HG02981 (cell line): ENCODE measurements at regions not wholly inside any gene's neighbourhood (a gene's known extent, or its start where the extent isn't known, plus 50 kb on each side); places are given as distances from the start of the nearest gene placed in this dataset.
"Not testable (repeated sequence)": the region's sequence is repeated elsewhere in the genome, so short reads cannot be mapped to it uniquely, and the experiment has no call there.

Experiments used
- ATAC-seq: cut with Tn5 transposase; IDR thresholded peaks from one replicate; pipeline ENCODE4 v1.9.1; 2021; ENCODE audit warnings: mild to moderate bottlenecking, moderate library complexity; ENCODE audit not compliant: unreplicated experiment

GRCh38 chr6:144392536-144392935 lies 107.4 kb downstream of the UTRN start:
- no peak for ATAC-seq

DNA sequence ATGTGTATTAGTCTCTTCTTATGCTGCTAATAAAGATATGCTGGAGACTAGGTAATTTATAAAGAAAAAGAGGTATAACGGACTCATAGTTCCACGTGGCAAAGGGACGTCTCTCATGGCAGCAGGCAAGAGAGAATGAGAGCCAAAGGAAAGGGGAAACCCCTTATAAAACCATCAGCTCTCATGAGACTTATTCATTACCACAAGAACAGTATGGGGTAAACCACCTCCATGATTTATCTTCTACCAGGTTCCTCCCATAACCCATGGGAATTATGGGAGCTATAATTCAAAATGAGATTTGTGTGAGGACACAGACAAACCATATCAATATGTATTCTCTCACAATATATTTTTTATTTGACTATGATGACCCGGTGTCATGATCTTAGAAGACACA lies 109.1 kb downstream of the UTRN start:
- no peak for ATAC-seq

DNA sequence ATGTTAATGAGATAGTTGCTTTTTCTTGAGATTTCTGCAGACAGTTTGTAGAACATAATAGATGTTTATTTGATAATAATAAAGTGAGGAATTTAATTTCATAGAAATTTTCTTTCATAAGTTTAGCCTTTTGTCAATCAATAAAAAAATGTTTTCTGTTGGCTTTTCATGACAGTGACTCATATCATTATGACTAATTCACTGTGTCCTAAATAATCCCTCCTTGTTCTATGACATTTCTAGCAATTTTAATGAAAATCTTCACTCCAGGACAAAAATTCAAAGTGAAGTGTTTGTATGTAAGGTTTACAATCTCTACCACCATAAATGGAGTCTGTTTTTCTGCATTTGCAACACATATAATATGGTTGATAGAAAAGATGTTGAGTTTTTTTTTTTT lies 109.9 kb downstream of the UTRN start:
- ATAC-seq = no peak

- no peak for ATAC-seq
Measured at GRCh38 chr6:144395826-144396225, 110.7 kb downstream of the UTRN start.

DNA sequence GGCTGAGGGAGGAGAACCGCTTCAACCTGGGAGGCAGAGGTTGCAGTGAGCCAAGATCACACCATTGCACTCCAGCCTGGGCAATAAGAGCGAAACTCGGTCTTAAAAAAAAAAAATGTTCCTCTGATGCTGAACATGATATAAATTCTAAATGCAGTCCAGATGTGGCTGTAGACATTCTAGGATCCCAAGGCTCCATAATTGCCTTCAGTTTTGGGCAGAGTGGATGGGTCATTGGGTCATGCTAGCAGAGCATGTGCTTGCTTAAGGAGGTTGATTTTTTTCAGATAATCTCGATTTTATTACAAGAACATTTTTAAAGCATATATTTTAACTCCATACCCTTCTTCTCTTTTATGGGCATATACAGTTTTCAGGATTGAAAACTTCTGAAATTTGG lies 112.0 kb downstream of the UTRN start:
- ATAC-seq = no peak

DNA sequence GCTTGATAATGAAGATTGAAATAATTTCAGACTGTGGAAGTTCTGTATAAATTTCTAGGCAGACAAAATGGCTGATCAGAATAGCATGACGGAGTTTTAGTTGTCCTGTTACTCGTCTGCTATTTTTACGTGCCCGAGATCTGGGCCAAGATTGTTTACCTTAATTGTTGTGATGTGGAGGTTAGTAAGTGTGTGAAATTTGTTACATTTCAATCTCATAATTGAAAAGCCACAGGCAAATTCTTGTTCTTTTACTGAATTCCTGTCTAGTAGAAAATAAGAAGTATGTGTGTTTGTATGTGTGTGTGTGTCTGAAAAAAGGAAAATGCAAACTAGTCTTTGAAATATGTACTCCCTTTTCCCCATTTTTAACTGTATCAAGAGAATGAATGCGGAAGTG lies 115.2 kb downstream of the UTRN start:
- no peak for ATAC-seq

DNA sequence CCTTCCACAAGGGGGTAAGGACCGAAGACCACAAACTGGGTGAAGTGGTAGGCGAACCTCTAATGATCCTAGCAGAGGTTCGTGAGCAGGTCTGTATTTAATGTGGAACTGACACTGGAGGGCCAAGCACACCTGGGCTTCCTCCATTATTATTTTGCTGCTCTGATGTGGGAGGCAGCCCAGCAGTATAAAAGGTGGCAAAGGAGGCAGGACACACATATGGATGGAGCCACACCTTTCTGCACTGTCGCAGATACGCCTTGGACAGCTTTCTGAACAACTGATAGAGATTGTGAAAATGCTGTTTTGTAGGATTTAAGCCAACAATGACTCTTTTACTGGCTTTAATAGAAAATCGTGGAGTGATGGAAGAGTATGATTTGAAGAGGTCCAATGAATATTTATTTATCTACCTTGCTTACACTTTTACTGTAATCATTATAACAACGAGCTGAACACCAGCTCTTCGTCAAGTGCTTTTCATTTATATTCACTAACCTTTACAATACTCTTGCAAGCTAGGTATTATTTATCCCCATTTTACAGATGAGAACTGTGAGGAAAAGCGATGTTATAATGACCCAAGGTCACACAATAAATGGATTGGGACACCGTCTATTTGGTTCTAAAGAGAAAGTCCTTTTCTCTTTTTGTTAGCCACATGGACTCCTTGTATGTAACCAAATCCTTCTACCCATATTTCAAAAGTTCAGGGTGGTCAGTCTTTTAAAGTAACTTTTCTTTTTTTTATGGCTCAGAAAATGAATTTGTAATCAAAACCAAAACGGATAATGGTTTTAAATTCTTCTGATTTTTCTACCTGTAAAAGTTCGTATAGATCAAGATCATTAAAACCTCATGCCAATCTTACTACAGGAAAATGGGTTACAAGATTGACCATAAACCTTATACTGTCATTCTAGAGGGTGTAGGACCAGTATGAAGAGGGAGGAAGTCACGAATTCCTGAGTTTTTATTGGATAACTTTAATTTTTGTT lies 116.9 kb downstream of the UTRN start:
- ATAC-seq = no peak

DNA sequence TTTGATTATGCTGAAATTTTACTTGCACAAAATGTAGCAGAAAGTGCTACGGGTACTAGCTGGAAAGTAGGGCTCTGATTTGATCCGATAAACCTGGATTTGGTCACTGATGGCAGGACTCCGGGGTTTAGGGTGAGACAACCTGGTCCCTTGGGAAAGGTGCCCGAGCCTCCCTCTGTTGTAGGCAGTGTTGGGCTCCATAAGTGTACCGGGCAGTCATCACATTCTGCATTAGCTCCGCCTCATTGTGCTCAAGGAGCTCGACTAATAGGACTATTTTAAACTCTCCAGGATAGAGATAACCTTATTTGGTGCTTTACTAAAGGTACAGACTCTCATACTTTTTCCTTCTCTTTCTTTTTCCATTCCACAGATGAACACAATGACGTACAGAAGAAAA lies 117.6 kb downstream of the UTRN start:
- ATAC-seq = no peak

DNA sequence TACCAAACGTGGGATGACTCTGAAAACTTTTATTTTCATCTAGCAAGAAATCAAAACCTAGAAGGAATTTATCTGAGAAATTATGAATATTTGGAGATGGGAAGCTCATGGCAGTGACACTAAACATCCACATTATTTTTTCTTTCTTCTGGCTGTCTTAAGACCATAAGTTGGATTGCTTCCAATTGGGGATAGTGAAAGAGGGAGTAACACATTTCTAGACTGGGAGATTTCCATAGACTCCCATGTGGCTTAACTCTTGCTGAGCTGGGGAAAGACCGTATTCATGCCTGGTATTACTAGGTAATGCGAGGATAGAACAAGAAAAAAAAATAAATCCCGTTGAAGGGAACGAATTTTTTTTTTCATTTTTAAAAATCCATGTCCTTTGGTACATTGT lies 120.0 kb downstream of the UTRN start:
- no peak for ATAC-seq

DNA sequence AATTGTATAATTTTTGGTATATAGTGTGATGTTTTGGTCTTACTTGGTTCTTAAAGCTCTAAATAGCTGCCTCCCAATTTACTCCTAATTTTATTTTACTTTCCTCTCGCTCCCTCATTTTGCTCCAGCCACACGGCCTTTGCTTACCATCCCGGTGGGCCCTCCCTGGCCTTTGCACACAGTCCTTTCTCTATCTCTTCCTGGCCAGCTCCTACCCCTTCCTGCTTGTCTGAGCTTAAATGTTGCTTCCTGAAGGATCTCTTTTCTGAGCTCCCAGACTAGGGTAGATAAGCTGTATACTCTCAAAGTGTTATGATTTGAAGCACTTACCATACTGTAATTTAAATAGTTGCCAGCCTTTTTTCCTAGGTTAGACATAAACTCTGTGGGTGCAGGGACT lies 121.7 kb downstream of the UTRN start:
- no peak for ATAC-seq

DNA sequence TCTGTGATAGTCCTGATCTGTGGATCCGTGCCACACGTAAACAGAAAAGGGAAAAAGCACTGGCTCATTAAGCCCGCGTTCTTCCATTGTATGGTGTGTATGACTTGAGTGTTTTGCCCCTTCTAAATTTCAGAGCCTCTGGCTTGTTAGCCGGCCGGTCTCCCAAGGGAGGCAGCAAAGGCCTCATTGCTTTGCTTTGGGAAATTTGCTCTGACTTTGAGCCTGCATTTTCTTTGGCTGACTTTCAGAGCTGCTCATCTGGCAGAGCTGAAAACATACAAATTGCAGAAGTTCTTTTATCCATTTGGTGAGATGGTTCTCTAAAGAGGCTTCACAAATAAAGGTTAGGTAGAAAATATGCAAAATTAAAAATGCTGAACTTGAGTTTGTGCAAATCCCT lies 123.0 kb downstream of the UTRN start:
- no peak for ATAC-seq

GRCh38 chr6:144410059-144410458 lies 124.9 kb downstream of the UTRN start:
- no peak for ATAC-seq

DNA sequence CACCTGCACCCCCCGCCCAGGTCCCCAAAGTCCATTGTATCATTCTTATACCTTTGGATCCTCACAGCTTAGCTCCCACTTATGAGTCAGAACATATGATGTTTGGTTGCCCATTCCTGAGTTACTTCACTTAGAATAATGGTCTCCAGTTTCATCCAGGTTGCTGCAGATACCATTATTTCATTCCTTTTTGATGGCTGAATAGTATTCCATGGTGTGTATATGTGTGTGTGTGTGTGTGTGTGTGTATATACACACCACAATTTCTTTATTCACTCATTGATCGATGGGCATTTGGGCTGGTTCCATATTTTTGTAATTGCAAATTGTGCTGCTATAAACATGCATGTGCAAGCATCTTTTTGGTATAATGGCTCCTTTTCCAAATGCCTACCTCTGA lies 125.4 kb downstream of the UTRN start:
- not testable (repeated sequence) for ATAC-seq

DNA sequence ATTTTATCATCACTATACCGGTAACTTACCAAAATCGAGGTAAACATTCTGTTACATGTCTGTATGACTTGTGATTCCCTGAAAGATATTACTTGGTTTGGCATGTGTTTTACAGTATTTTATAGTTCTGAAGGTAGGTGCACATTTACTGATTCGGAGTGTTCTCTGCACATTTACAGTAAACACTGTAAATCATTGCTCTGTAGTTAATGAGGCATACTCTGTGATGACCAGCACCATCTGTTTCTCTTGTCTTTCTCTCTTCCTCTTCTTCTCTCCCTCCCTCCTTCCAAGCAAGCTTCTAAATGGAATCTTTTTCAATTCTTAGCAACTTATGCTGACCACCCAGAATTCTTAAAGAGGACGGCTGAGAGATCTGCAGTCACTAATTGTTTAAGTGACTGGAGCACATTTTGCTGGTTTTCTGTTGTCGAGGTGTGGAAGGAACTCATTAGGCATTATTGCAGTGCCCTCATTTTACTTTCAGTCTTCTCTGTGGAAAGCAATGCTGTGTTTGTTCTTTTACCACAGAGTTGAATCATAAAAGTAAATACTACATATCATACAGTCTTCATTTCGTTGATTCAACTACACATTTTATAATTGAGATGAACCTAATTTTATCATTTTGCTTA lies 126.5 kb downstream of the UTRN start:
- ATAC-seq = peak; percentile 82

DNA sequence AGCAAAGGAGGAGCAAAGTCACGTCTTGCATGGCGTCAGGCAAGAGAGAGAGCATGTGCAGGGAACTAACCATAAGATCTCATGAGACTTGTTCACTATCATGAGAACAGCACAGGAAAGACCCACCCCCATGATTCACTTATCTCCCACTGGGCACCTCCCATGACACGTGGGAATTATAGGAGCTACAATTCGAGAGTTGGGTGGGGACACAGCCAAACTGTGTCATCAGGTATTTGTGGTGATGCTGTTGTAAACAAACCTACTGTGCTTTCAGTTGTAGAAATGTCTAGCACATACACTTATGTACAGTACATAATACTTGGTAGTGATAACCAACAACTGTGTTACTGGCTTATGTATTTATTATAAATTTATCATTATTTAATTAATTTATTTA lies 128.3 kb downstream of the UTRN start:
- ATAC-seq = no peak

DNA sequence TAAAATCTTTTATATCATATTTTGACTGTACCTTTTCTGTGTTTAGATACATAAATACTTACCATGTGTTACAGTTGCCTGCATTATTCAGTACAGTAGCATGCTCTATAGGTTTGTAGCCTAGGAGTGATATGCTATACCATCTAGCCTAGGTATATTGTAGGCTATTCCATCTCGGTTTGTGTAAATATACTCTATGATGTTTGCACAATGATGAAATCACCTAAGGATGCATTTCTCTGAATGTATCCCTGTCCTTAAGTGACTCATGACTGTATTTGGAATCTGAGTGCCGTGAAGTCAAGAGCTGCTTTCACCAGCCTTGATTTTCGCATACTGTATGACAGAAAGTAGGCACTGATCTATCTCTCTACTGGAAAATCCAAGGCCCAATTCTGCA lies 129.9 kb downstream of the UTRN start:
- ATAC-seq = no peak

- ATAC-seq = no peak
Measured at GRCh38 chr6:144415835-144416237, 130.7 kb downstream of the UTRN start.

DNA sequence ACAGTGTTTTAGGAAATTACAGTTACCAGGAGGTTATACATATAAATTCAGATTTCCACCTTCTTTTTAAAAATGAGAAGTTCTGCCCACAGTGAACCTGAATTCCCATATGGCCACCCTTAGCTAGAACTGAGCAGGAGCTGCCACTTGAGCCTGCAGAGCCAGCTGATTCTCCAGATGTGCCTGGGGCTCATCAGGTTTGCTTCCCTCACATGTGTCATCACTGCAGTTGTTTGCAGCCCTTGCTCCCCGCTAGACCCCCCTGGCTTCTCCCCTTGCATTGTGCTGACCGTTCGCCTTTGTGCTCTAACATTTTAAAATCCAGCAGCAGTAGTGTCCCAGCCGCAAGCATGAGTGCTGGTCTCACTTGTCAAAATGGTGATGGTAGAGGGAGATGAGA lies 131.1 kb downstream of the UTRN start:
- no peak for ATAC-seq

- ATAC-seq = no peak
Measured at GRCh38 chr6:144416773-144417172, 131.6 kb downstream of the UTRN start.

DNA sequence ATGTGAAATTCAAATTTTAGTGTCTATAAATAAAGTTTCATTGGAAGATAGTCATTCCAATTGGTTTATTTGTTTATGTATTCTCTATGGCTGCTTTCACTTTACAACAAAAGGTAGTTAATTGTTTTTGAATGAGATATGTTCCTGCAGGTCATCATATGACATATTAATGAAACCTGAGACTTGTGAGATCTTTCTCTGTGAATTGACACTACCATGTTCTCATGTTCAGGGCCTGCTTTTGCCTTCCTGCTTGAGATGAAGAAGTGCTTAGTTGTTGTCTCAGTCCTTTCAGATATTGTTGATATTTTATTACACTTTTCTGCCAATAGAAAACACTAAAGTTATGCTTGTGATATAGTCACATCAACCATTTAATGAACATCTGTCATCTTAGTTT lies 132.5 kb downstream of the UTRN start:
- no peak for ATAC-seq

DNA sequence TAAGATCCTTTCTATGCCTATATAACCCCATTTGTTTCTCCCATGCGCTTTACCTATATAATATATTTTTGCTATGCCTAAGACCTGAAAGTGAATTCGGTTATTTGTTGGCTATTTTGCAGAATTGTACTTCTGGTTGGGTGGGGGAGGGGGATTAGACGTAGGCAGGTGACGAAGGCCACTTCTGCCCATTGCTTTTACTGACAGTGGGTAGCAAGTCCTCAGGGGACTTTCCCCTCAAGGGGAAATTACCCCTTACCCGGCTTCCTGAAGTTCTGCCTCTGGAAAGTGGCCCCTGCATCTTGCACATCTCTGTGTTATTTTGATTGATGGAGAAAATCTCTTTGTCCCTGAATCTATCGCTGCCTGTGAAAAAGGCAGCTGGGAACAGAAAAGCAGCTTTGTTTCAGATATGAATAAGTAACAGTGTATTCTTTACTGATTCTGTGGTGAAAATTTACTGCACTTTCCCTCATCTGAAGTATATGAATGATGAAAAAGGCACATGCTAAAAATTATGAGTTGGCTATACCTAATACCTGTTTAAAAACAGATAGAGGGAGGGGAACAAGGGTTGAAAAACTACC lies 133.9 kb downstream of the UTRN start:
- no peak for ATAC-seq

DNA sequence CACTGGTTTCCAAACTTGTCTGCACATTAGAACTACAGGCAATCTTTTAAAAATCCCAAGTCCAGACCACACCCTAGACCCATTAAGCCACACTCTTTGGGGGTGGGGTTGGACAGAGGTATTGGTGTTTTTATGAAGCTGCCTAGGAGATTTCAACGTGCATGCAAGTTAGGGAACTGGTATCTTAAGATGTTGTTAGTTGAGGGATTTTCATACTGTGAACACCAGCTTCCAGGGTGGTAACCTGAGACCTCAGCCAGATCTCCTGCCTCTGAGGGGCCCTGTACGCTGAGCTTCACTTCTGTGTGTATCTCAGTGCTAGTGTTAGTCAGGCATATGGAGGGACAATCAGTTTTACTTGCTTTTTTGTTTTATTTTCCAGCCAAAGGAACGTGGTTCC lies 138.0 kb downstream of the UTRN start:
- ATAC-seq = no peak
